ENCODE measurements at regions not wholly inside any gene's neighbourhood (a gene's known extent, or its start where the extent isn't known, plus 50 kb on each side); places are given as distances from the start of the nearest gene placed in this dataset.
A peak's percentile ranks its signal among the peaks of the same experiment; 100 is the strongest.

DNA sequence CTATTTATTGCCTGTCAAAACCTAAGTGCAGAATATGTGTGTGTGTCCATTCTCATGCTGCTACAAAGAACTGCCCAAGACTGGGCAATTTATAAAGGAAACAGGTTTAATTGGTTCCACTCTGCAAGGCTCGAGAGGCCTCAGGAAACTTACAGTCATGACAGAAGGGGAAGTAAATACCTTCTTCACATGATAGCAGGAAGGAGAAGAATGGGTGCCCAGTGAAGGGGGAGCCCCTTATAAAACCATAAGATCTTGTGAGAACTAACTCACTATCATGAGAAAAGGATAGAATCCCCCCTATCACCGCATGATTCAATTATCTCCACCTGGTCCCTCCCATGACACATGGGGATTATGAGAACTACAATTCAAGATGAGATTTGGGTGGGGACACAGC is 300.7 kb upstream of the SNX7 start:
- no peak overlapping the region for H3K27ac ChIP-seq (ENCODE audit: low read length)
- no peak overlapping the region for H2AFZ ChIP-seq (ENCODE audit: low read length)
- peaks cover 2% of the 10 kb centered on the region for H3K4me1 ChIP-seq (ENCODE audit: insufficient read depth, low read length)
- no peaks in the 10 kb centered on the region for H4K20me1 ChIP-seq (ENCODE audit: low read length)
- H3K4me3 ChIP-seq (ENCODE audit: low read length), result no peak overlapping the region
- no peaks in the 10 kb centered on the region for H3K9me2 ChIP-seq (replicated peaks; ENCODE audit: low read length)
- ChIA-PET POLR2A (ENCODE audit: unreplicated experiment) (no interaction called here), CTCF (no interaction called here)
- no peaks in the 10 kb centered on the region for H3K9me3 ChIP-seq (ENCODE audit: low read length)
- H3K27me3 ChIP-seq (ENCODE audit: low read length), result no peaks in the 10 kb centered on the region
- DNase-seq (no peak), ATAC-seq (no peak)
- no peak overlapping the region for H3K4me2 ChIP-seq (ENCODE audit: low read length)
- intact Hi-C loops (cut with micrococcal nuclease), result no loop called here
- H3K9ac ChIP-seq (ENCODE audit: low read length), result no peak overlapping the region
- BruUV-seq (replicated peaks), result no TSS peak
- H3K79me2 ChIP-seq (ENCODE audit: low read length), result no peaks in the 10 kb centered on the region
- no peak for TF ChIP-seq EZH2phosphoT487 (IDR thresholded peaks at IDR 0.05; ENCODE audit: borderline replicate concordance, low read length)
- TF ChIP-seq EZH2 (IDR thresholded peaks at IDR 0.05; ENCODE audit: low read length, unreplicated experiment), result no peak
- no peak for TF ChIP-seq CTCF (conservative IDR thresholded peaks at IDR 0.05; ENCODE audit: low read depth, low read length)
- H3K36me3 ChIP-seq (ENCODE audit: low read depth, low read length), result no peaks in the 10 kb centered on the region
- no peaks in the 10 kb centered on the region for H3F3A ChIP-seq (ENCODE audit: low read length, unreplicated experiment)

DNA sequence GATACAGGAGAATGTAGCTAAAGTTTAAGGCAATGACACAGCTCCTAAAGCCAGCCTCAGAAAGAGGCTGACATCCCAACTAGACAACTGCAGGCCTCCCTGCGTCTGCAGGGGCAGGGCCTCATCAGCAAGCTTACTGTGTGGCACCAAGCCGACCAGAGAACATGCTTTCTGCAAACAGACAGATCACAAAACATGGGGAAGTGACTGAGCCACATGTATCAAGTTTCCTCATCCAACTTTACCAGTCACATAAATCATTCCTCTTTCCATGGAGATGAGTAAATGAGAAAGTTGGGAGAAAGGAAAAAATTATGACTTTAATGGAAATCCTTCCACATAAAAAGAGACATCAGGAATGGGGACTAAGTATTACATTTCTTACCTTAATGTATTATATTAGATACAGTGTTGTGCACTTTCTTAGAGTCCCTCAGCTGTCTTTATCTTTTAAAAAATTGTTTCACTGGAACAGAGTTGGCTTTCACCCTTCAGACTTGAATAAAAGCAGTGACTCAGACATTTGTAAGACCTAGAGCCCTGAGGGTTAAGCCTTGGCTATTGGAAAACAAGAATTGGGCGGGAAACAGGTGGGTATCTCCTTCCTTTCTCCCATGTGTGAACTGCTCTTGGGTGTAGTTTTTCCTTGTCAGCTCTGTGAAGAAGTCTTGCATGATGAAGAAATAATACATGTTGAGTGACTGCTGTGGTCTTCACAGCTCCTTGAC is 305.7 kb upstream of the SNX7 start:
- POLR2A ChIA-PET (ENCODE audit: unreplicated experiment), result no interaction called here
- CTCF ChIA-PET, result no interaction called here

More for the DNA sequence above, 305.7 kb upstream of the SNX7 start:
- Histone ChIP-seq H3K36me3 (ENCODE audit: low read depth, low read length) (no peaks in the 10 kb centered on the region), H3K9ac (ENCODE audit: low read length) (no peak overlapping the region; the same call in 1 of the 2 replicates), H3K27ac (ENCODE audit: low read length) (peak overlapping the region; percentile 56), H3F3A (ENCODE audit: low read length, unreplicated experiment) (no peaks in the 10 kb centered on the region), H3K4me3 (ENCODE audit: low read length) (no peak overlapping the region), H3K9me3 (ENCODE audit: low read length) (no peaks in the 10 kb centered on the region), H3K79me2 (ENCODE audit: low read length) (no peaks in the 10 kb centered on the region), H3K9me2 (replicated peaks; ENCODE audit: low read length) (no peaks in the 10 kb centered on the region), H2AFZ (ENCODE audit: low read length) (0 out of 2 replicates have a peak overlapping the region, but pooled peaks have one; percentile 2), H3K4me1 (ENCODE audit: insufficient read depth, low read length) (peaks cover 13% of the 10 kb centered on the region), H3K27me3 (ENCODE audit: low read length) (no peaks in the 10 kb centered on the region), H3K4me2 (ENCODE audit: low read length) (peak overlapping the region; percentile 11; the same call in 1 of the 2 replicates), H4K20me1 (ENCODE audit: low read length) (no peaks in the 10 kb centered on the region)
- peak; percentile 74 for DNase-seq
- no peak for TF ChIP-seq EZH2phosphoT487 (IDR thresholded peaks at IDR 0.05; ENCODE audit: borderline replicate concordance, low read length)
- TF ChIP-seq CTCF (conservative IDR thresholded peaks at IDR 0.05; ENCODE audit: low read depth, low read length), result no peak
- TF ChIP-seq EZH2 (IDR thresholded peaks at IDR 0.05; ENCODE audit: low read length, unreplicated experiment), result no peak
- intact Hi-C loops (cut with micrococcal nuclease), result no loop called here
- ATAC-seq, result peak; percentile 79
- no TSS peak for BruUV-seq (replicated peaks)
